ENCODE measurements at regions not wholly inside any gene's neighbourhood (a gene's known extent, or its start where the extent isn't known, plus 50 kb on each side); places are given as distances from the start of the nearest gene placed in this dataset.

- no peak for DNase-seq (ENCODE audit: extremely low read depth in 1 of 4, low spot score in 3 of 4)
- CTCF ChIA-PET (ENCODE audit: low intra/inter-chr PET ratio) = no interaction called here
- no peak for TF ChIP-seq ZNF280B (CRISPR knock-in tag; IDR thresholded peaks at IDR 0.05)
- TF ChIP-seq MAFF (IDR thresholded peaks at IDR 0.05; ENCODE audit: low read length) = 0 out of 2 replicates have a peak, but pooled peaks have one; percentile 6
- peak; percentile 26; the same call in 1 of the 2 replicates for TF ChIP-seq C11orf30 (IDR thresholded peaks at IDR 0.05; ENCODE audit: low read depth)
- TF ChIP-seq MAFG (tag; conservative IDR thresholded peaks at IDR 0.05) = 0 out of 2 replicates have a peak, but pooled peaks have one; percentile 20
- TF ChIP-seq ZNF316 (IDR thresholded peaks at IDR 0.05) = peak; percentile 51
- TF ChIP-seq MNT (conservative IDR thresholded peaks at IDR 0.05) = no peak
- Histone ChIP-seq H4K20me1 (replicated peaks; ENCODE audit: control insufficient read depth, insufficient read depth, low read length) (no peaks in the 10 kb centered on the region), H3K27ac (ENCODE audit: extremely low read depth, low read depth, low read length) (no peak overlapping the region), H2AFZ (ENCODE audit: low read depth, low read length) (no peak overlapping the region), H3K4me3 (no peak overlapping the region), H3K9me3 (replicated peaks; ENCODE audit: control insufficient read depth, insufficient read depth, low read depth, low read length) (peaks cover 2% of the 10 kb centered on the region), H3K9ac (ENCODE audit: insufficient read depth in 1 of 2, low read depth in 2 of 2, low read length in 2 of 2) (no peak overlapping the region), H3K79me2 (ENCODE audit: control insufficient read depth, insufficient read depth, low read length) (no peaks in the 10 kb centered on the region), H3K4me2 (ENCODE audit: insufficient read depth, low read length) (no peak overlapping the region), H3K27me3 (ENCODE audit: control insufficient read depth in 2 of 2, insufficient read depth in 2 of 2, low read length in 2 of 2) (no peaks in the 10 kb centered on the region), H3K36me3 (ENCODE audit: control insufficient read depth, insufficient read depth, low read length) (no peaks in the 10 kb centered on the region), H3K9me1 (ENCODE audit: control insufficient read depth, insufficient read depth, low read length) (no peaks in the 10 kb centered on the region), H3K4me1 (replicated peaks in 1 of 2; ENCODE audit: control insufficient read depth in 2 of 2, insufficient read depth in 2 of 2, low read length in 2 of 2) (no peaks in the 10 kb centered on the region)
- no peak for ATAC-seq
- in situ Hi-C loops (cut with MboI) (no loop called here), intact Hi-C loops (cut with micrococcal nuclease) (no loop called here)
- POLR2A ChIA-PET = no interaction called here
- BruUV-seq (replicated peaks) = no TSS peak
- WGBS (ENCODE audit: insufficient coverage, low coverage, missing lambda C conversion rate) = 13% methylated on average over 1 of the region's 1 CpG
- no peak for FAIRE-seq
Observed at GRCh38 chr7:123341102-123341501, 141.3 kb upstream of the SLC13A1 start.
